ENCODE measurements at regions not wholly inside any gene's neighbourhood (a gene's known extent, or its start where the extent isn't known, plus 50 kb on each side); places are given as distances from the start of the nearest gene placed in this dataset.
"Not testable (repeated sequence)": the region's sequence is repeated elsewhere in the genome, so short reads cannot be mapped to it uniquely, and the experiment has no call there.

- no peak for DNase-seq (ENCODE audit: low read depth)
Observed at GRCh38 chr17:77619851-77620250, 338.7 kb upstream of the TNRC6C start.

- no peak for DNase-seq (ENCODE audit: low read depth)
Observed at GRCh38 chr17:77620282-77620681, 338.2 kb upstream of the TNRC6C start.

GRCh38 chr17:77622084-77622483, 336.4 kb upstream of the TNRC6C start:
- not testable (repeated sequence) for DNase-seq (ENCODE audit: low read depth)

GRCh38 chr17:77622647-77623046, 335.9 kb upstream of the TNRC6C start:
- no peak for DNase-seq (ENCODE audit: low read depth)

DNA sequence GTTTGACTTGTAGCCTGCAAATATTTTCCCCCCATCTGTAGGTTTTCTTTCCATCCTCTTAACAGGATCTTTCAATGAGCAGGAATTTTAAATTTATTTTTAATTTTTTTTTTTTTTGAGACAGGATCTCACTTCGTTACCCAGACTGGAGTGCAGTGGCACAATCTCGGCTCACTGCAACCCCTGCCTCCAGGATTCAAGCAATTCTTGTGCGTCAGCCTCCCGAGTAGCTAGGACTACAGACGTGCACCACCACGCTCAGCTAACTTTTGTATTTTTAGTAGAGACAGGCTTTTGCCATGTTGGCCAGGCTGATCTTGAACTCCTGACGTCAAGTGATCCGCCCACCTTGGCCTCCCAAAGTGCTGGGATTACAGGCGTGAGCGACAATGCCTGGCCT, 335.2 kb upstream of the TNRC6C start:
- not testable (repeated sequence) for DNase-seq (ENCODE audit: low read depth)

- DNase-seq (ENCODE audit: low read depth), result no peak
Observed at GRCh38 chr17:77628035-77628434, 330.5 kb upstream of the TNRC6C start.

DNA sequence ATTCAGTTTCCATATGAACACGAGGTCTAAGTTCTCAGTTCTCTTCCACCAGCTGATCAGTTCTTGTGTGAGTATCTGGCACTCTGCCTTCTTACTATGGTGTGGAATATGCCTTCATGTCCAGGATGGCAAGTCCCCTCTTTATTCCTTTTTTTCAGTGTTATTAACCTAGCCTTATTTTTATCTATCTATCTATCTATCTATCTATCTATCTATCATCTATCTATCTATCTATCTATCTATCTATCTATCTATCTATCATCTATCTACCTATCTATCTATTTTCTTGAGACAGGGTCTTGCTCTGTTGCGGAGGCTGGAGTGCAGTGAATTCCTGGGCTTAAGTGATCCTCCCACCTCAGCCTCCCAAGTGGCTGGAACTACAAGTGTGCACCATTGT, 329.2 kb upstream of the TNRC6C start:
- DNase-seq (ENCODE audit: low read depth), result not testable (repeated sequence)

DNA sequence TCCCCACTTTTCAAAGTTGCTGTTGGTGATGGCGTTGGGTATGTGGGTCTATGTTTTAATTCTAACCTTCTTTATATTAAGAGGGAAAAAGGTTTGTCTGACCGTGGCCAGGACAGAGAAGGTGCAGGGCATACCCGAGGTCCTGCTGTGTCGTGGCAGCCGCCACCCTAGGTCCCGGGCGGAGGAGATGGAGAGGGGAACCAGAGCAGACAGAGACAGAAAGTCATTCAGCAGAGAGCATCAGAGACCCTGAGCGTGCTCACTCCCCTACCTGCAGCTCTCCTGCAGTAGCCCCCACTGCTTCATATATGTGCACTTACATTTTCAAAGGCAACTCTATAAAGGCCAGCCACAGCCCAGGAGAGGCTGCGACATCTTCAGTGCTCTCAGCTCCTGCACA, 327.2 kb upstream of the TNRC6C start:
- DNase-seq (ENCODE audit: low read depth), result no peak

DNA sequence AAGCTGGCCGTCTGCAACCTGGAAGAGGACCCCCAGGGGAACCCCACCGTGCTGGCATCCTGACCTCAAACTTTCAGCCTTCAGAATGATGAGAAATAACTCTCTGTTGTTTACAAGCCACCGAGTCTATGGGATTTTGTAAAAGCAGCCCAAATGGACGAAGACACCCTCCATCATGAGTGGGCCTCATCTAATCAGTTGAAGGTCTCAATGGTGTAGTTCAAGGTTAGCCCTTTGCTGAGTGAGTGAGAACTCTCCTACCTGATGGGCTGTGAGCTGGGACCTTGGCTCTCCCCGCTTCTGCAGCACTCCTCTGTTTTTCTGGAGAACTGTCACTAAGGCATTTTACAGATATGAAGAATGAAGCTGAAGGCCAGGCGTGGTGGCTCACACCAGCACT, 325.9 kb upstream of the TNRC6C start:
- DNase-seq (ENCODE audit: low read depth), result no peak

DNA sequence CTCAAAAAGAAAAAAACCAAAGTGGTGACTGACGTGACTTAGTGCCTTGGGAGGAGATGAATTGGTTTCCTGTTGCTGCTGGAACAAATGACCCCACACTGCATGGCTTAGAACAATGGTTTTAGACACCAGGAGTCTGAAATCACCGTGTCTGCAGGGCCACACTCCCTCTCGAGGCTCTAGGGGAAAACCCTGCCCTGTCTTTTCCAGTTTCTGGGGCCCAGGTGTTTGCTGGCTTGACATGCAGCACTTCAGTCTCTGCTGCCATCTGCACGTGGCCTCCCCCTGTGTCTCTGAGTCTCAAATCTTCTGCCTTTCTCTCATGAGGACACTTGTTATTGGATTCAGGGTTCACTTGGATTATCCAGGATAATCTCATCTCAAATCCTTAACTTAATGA, 323.8 kb upstream of the TNRC6C start:
- DNase-seq (ENCODE audit: low read depth), result no peak

- no peak for DNase-seq (ENCODE audit: low read depth)
Observed at GRCh38 chr17:77635176-77635575, 323.3 kb upstream of the TNRC6C start.

DNA sequence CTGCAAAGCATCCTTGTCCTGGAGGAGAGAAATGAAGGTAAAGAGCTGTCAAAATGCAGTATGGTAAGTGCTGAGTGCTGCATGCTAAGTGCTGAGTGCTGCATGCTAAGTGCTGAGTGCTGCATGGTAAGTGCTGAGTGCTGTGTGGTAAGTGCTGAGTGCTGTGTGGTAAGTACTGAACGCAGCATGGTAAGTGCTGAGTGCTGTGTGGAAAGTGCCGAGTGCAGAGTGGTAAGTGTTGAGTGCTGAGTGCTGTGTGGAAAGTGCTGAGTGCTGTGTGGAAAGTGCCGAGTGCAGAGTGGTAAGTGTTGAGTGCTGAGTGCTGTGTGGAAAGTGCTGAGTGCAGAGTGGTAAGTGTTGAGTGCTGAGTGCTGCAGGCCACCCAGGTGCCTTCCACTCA, 322.7 kb upstream of the TNRC6C start:
- DNase-seq (ENCODE audit: low read depth), result not testable (repeated sequence)

DNA sequence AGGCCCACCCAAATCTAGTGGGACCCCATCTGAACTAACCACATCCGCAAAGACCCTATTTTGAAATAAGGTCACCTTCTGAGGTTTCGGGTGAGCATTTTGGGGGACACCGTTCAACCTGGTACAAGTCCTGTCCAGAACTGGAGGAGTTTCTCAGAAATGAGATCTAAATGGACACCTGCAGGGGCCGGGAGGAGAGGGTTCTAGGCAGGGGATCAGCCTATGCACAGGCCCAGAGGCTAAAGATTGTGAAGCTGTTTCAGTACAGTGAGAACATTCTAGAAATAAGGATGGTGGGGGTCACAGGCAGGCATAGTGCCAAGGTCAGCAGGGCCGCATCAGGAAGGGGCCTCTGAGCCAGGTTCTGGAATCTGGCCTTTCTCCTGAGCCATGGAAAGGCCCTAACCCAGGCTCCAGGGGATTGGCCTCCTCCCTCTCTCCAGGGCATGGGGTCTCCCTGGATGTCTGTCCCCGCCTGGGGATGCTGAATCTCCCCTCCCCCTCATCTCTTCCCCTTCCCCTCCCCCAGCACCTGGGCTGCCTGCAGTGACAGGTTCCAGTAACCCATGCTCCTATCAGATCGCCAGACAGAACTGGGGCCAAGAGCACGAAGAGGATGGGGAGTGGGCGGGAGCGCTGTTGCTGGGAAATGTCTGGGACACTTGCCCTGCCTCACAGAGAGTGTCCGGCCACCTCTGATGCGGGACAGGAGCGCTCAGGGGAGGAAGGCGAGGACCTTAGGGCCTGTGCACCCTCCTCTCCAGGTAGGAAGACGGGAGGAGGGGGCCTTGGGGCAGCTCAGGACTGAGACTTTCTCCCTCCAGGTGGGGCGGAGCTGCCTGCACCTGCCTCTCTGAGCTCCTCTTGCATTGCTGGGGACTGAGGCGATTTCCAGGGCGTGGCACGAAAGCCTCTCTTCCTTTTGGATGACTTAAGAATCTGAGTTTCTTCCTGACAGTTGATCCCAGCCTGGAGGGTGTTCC, 321.4 kb upstream of the TNRC6C start:
- DNase-seq (ENCODE audit: low read depth), result no peak

DNA sequence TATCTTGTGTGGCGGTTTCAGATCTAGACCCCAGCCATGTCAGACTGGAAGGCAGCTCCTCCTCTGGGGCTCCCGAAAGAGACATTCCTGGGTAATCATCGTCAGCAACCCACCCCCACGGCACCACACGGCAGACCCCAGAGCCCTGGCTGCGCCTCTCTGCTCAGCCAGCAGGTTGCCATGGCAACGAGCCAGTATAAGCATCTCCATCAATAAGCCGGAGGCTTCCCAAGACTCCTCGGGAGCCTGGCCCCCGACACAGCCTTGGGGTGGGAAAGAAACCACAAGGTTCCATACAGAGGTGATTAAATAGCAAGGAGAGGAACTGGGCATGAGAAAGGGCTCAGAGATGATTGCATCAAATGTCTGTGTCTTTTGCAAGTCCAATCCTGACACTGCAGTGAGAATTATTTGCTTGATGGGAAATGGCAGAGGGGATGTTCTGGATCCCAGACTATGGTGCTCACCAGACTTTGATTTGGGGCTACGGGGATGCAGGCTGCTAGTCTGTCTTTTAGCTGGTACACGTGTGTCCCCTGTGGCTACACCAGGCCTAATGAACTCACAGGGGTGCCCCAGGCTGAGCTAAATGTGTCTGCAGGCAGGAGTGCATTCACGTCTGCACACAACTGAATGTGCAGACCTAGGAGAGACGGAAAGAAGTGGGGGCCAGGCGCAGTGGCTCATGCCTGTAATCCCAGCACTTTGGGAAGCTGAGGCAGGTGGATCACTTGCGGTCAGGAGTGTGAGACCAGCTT, 320.5 kb upstream of the TNRC6C start:
- DNase-seq (ENCODE audit: low read depth), result no peak

- DNase-seq (ENCODE audit: low read depth), result no peak
Observed at GRCh38 chr17:77640252-77640651, 318.3 kb upstream of the TNRC6C start.

GRCh38 chr17:77640916-77641605, 317.4 kb upstream of the TNRC6C start:
- no peak for DNase-seq (ENCODE audit: low read depth)

DNA sequence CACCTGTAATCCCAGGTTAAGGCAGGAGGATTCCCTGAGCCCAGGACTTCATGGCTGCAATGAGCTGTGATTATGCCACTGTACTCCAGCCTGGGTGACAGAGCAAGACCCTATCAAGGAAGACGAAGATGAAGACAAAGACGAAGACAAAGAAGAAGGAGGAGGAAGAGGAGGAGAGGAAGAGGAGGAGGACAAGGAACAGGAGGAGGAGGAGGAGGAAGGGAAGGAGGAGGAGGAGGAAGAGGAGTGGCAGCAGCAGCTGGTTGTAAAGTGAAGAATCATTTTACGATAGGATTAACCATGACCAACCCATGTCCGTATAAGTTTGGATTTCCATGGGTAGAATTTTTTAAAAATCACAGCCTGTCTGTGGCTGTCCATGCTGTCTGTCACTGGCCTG, 316.8 kb upstream of the TNRC6C start:
- DNase-seq (ENCODE audit: low read depth), result no peak

- DNase-seq (ENCODE audit: low read depth), result no peak
Observed at GRCh38 chr17:77644181-77645071, 314.1 kb upstream of the TNRC6C start.

- peak; percentile 17 for DNase-seq (ENCODE audit: low read depth)
Observed at GRCh38 chr17:77645072-77646045, 313.1 kb upstream of the TNRC6C start.

DNA sequence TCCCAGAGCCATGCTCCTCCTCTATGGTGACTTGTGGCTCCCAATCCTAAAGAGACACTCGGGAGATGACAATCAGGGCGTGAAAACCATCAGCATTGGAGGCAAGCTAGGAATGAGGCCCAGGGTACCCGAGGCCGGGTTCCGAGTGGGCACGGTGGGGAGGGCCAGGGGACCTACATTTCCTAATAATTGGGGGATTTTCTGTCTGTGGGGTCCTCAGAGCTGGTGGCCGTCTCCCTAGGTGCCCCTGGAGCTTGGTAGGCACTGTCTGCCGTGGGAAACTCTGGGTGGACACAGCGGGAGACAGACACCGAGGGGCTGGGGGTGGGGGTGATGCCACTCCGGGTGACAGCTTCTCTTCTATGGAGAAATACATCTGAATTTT, 312.5 kb upstream of the TNRC6C start:
- DNase-seq (ENCODE audit: low read depth), result no peak
